Peyer's patch (tissue), 4 donors: ENCODE measurements at regions not wholly inside any gene's neighbourhood (a gene's known extent, or its start where the extent isn't known, plus 50 kb on each side); places are given as distances from the start of the nearest gene placed in this dataset.

ENCODE experiments used
- CTCF ChIP-seq, 6 experiments: fragments of 450-650 bp in 4 of 6; fragments of 200-600 bp in 2 of 6; sonication (generic) in 1 of 6; IDR thresholded peaks; one replicate each; pipeline ENCODE4 v1.5.1; 2017 to 2019; ENCODE audit warnings: antibody characterized with exemption in 6 of 6, mild to moderate bottlenecking in 3 of 6, moderate library complexity in 1 of 6
- POLR2A ChIP-seq, 2 donors: fragments of 450-650 bp; IDR thresholded peaks; one replicate each; pipeline ENCODE4 v1.5.1; 2017; ENCODE audit warnings: antibody characterized with exemption in 2 of 2, mild to moderate bottlenecking in 2 of 2, moderate library complexity in 2 of 2

DNA sequence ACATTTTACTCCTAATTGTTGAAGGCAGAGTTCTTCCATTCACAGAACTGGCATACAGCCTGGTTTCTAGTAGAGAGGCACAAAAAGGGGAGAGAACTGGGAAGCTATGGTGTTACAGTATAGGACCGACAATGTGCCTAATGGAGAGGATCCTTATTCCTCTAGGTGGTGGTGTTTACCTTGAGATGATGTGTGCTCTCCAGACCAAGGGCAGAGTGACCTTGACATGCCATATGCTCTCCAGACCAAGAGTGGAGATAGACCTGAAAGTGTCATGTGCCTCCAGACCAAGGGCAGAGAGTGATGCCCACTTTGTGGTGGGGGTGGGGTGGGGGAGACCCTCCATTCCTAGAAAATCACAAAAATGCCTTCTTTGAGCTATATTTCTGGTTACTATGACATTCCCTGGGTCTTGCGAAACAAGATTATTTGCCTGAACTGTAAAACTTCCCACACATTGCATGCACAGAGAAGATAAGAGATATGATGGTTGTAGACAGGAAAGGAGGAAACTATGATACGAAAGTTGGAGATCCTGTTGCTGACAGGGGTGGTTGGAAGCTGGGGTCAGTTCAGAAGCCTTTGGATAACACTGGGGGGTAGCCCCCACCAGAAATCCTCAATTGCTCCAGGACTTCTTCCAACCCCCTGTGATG, 119.7 kb downstream of the TEX13C start:
- TF ChIP-seq POLR2A (IDR thresholded peaks at IDR 0.05) (no peak), CTCF (IDR thresholded peaks at IDR 0.05) (no peak)
